ES-I3 (cell line): ENCODE measurements at regions not wholly inside any gene's neighbourhood (a gene's known extent, or its start where the extent isn't known, plus 50 kb on each side); places are given as distances from the start of the nearest gene placed in this dataset.

Experiments used
- H3K36me3 ChIP-seq: 2 replicates; pipeline ENCODE4 v1.6.1; 2013; ENCODE audit warnings: mild to moderate bottlenecking, low read length, control low read depth, moderate library complexity; ENCODE audit not compliant: insufficient read depth
- H3K4me1 ChIP-seq: 2 replicates; pipeline ENCODE4 v1.6.1; 2013; ENCODE audit warnings: mild to moderate bottlenecking, control low read depth, low read length; ENCODE audit not compliant: insufficient read depth
- H3K9ac ChIP-seq: 2 replicates; pipeline ENCODE4 v1.6.1; 2013; ENCODE audit warnings: low read depth, mild to moderate bottlenecking, low read length, moderate library complexity
- H3K9me3 ChIP-seq: 2 replicates; pipeline ENCODE4 v1.6.1; 2013; ENCODE audit warnings: mild to moderate bottlenecking, low read length, moderate library complexity; ENCODE audit not compliant: control insufficient read depth, insufficient read depth

- Histone ChIP-seq H3K9me3 (no peaks in the 10 kb centered on the region), H3K36me3 (no peaks in the 10 kb centered on the region), H3K9ac (no peak overlapping the region), H3K4me1 (no peaks in the 10 kb centered on the region; the same call in 1 of the 2 replicates)
Observed at GRCh38 chr3:1002010-1002409, 90.8 kb upstream of the CNTN6 start.

GRCh38 chr3:1007866-1008265 is 85.0 kb upstream of the CNTN6 start:
- no peaks in the 10 kb centered on the region for H3K9me3 ChIP-seq
- H3K4me1 ChIP-seq = peaks cover 5% of the 10 kb centered on the region; the same call in 1 of the 2 replicates
- H3K9ac ChIP-seq = no peak overlapping the region
- no peaks in the 10 kb centered on the region for H3K36me3 ChIP-seq

GRCh38 chr3:1010228-1010627 is 82.6 kb upstream of the CNTN6 start:
- no peaks in the 10 kb centered on the region for H3K36me3 ChIP-seq
- peaks cover 5% of the 10 kb centered on the region; the same call in 1 of the 2 replicates for H3K4me1 ChIP-seq
- H3K9me3 ChIP-seq = no peaks in the 10 kb centered on the region
- H3K9ac ChIP-seq = no peak overlapping the region

GRCh38 chr3:1015826-1016225 is 77.0 kb upstream of the CNTN6 start:
- no peaks in the 10 kb centered on the region for H3K9me3 ChIP-seq
- H3K9ac ChIP-seq = no peak overlapping the region
- no peaks in the 10 kb centered on the region for H3K4me1 ChIP-seq
- no peaks in the 10 kb centered on the region for H3K36me3 ChIP-seq

- Histone ChIP-seq H3K4me1 (no peaks in the 10 kb centered on the region), H3K9me3 (no peaks in the 10 kb centered on the region), H3K36me3 (no peaks in the 10 kb centered on the region), H3K9ac (no peak overlapping the region)
Observed at GRCh38 chr3:1017870-1018269, 75.0 kb upstream of the CNTN6 start.

- no peak overlapping the region for H3K9ac ChIP-seq
- no peaks in the 10 kb centered on the region for H3K9me3 ChIP-seq
- H3K36me3 ChIP-seq = no peaks in the 10 kb centered on the region
- H3K4me1 ChIP-seq = no peaks in the 10 kb centered on the region
Observed at GRCh38 chr3:1019157-1019556, 73.7 kb upstream of the CNTN6 start.

GRCh38 chr3:1026395-1026794 is 66.4 kb upstream of the CNTN6 start:
- H3K36me3 ChIP-seq = no peaks in the 10 kb centered on the region
- H3K9ac ChIP-seq = no peak overlapping the region
- no peaks in the 10 kb centered on the region for H3K9me3 ChIP-seq
- no peaks in the 10 kb centered on the region for H3K4me1 ChIP-seq

- H3K36me3 ChIP-seq = no peaks in the 10 kb centered on the region
- H3K9me3 ChIP-seq = no peaks in the 10 kb centered on the region
- no peaks in the 10 kb centered on the region for H3K4me1 ChIP-seq
- H3K9ac ChIP-seq = no peak overlapping the region
Observed at GRCh38 chr3:1036207-1036826, 56.5 kb upstream of the CNTN6 start.

GRCh38 chr3:1037631-1038030 is 55.2 kb upstream of the CNTN6 start:
- Histone ChIP-seq H3K9ac (no peak overlapping the region), H3K4me1 (no peaks in the 10 kb centered on the region), H3K9me3 (no peaks in the 10 kb centered on the region), H3K36me3 (no peaks in the 10 kb centered on the region)
